H1 (cell line): ENCODE measurements at regions not wholly inside any gene's neighbourhood (a gene's known extent, or its start where the extent isn't known, plus 50 kb on each side); places are given as distances from the start of the nearest gene placed in this dataset.

Source experiments
- KDM1A ChIP-seq: fragments of 200-600, 300-600 bp; sonication (generic); IDR thresholded peaks from 2 replicates; pipeline ENCODE4 v1.7.1; 2016; ENCODE audit warnings: mild to moderate bottlenecking, low read length, borderline replicate concordance
- KDM5A ChIP-seq: fragments of 200-600 bp; IDR thresholded peaks from 2 replicates; pipeline ENCODE4 v1.7.1; 2012; ENCODE audit warnings: mild to moderate bottlenecking, low read length, inconsistent platforms, mixed read lengths
- SP2 ChIP-seq: IDR thresholded peaks from 2 replicates; pipeline ENCODE4 v1.6.1; 2012; ENCODE audit warnings: mild to moderate bottlenecking, low read length, inconsistent platforms

- TF ChIP-seq KDM1A (no peak), KDM5A (no peak), SP2 (no peak)
Observed at GRCh38 chr3:148554367-148554766, 143.3 kb upstream of the AGTR1 start (continued).
